Renal pelvis (tissue), 1 donor: ENCODE measurements at regions not wholly inside any gene's neighbourhood (a gene's known extent, or its start where the extent isn't known, plus 50 kb on each side); places are given as distances from the start of the nearest gene placed in this dataset.

Source experiments
- DNase-seq: peaks from one replicate; pipeline ENCODE4 v3.0.0-alpha.2; 2013

GRCh38 chr13:78012046-78012445, 93.4 kb upstream of the EDNRB start:
- no peak for DNase-seq

DNA sequence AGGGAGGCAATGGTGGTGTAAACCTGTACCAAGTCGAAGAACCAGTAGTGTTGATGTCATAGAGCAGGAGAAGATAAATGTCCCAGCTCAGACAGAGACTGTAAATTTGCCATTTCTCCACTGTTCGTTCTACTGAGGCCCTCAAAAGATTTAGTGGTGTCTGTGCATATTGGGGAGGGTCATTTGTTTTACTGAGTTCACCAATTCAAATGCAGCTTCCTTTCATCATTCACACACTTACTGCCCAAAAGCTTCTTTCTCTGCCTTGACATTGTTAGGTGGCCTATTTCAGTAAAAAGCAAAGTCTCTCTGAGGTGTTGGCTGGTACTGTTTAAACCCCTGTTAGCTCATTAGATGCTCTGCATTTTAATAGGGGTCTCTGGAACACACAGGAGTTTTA, 86.2 kb upstream of the EDNRB start:
- no peak for DNase-seq

- no peak for DNase-seq
These were observed 81.1 kb upstream of the EDNRB start for GRCh38 chr13:77999746-78000145.

DNA sequence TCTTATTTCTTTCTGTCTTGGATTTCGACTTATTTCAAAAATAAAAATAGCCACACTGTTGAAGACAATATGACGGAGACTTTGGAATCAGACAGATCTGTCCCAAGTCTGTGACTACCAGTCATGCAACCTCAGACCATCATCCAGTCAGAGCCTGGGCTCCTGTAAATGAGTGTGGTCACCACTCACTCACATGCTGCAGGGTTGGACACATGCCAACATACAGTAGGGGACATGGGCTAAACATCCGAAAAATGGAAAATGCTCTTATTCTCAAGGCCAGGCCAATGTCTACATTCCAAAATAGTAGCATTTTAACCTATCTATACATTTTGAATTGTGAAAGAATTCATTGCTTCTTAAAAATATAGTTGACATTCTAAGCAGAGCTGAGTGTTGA, 75.5 kb upstream of the EDNRB start:
- DNase-seq, result no peak

DNA sequence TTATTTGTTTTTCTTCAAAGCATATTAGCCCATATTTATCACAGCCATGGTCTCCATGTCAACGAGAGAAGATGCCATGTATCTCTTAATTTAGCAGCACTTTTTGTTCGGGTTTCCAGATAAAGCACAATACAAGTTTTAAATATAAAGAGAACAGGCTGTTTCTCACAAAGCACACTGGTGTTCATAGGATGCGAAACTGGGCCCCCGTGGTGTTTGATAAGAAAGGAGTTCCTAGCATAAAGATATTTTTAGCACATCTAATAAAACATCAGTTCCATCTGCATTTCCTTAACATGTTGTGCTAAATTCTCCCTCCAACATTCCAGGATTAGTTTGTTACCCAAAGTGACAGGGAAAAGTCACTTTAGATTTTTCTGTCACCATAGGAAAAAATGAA, 72.4 kb upstream of the EDNRB start:
- DNase-seq, result no peak

DNA sequence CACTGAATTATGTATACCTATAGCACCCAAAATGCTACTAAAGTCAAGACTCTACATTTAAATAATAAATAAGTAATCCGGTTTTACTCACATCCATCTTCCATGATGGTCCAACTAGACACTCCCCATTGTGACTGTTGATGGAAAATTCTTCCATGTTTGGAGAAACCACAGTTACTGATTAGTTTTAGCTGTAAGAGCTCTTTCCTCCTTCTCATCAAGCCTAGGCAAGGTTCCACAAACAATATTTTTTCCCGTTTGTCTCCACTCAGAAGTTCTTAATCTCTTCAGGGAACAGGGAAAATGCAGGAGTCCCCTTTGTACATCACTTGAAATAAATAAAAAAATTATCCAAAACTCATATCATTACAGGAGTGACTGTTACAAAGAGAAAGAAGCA, 70.7 kb upstream of the EDNRB start:
- DNase-seq, result no peak

- DNase-seq, result no peak
These were observed 69.7 kb upstream of the EDNRB start for GRCh38 chr13:77988355-77988754.

GRCh38 chr13:77986713-77987112, 68.1 kb upstream of the EDNRB start:
- DNase-seq, result no peak

GRCh38 chr13:77985866-77986636, 67.4 kb upstream of the EDNRB start:
- DNase-seq, result no peak

- no peak for DNase-seq
These were observed 62.8 kb upstream of the EDNRB start for GRCh38 chr13:77981281-77981881.

GRCh38 chr13:77980592-77980991, 62.0 kb upstream of the EDNRB start:
- DNase-seq, result no peak

GRCh38 chr13:77979721-77980385, 61.2 kb upstream of the EDNRB start:
- DNase-seq, result no peak

GRCh38 chr13:77975358-77976042, 56.9 kb upstream of the EDNRB start:
- no peak for DNase-seq

DNA sequence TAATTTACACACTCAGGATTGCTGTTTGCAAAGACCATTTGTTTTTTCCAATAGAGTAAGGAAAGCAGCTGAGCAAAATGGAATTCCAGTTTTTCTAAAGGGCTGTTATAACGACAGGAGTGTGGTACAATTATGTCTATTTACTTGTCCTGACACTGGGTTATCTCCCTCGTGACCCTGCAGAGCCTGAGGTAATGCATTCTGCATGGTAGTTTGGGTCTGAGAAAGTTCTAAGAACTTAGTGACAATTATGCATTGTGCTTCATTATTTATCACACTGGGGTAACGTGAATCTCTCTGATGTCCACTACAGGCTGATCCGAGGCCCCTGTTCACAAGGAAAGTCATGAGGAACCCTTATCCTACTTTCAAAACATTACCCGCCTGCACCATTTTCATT, 50.7 kb upstream of the EDNRB start:
- DNase-seq, result no peak
